Activated CD8-positive, alpha-beta memory T cell treated with anti-CD3 and anti-CD28 coated beads, Interleukin-2, amount 10 ng/mL, durations not matched to agents 7 days and 5 days (primary cell): ENCODE measurements at regions not wholly inside any gene's neighbourhood (a gene's known extent, or its start where the extent isn't known, plus 50 kb on each side); places are given as distances from the start of the nearest gene placed in this dataset.

Experiments used
- ATAC-seq: fragments of 150-1000 bp; cut with Tn5 transposase; one replicate; pipeline ENCODE4 v1.10.0; 2021; ENCODE audit warnings: moderate library complexity
- CTCF ChIA-PET: fragments of 350-600 bp; sonication (Branson Sonifier 250); formaldehyde crosslinking; loops from one replicate; lab custom pipeline; 2021; ENCODE audit warnings: antibody characterized with exemption; lab: Charles Lee
- DNase-seq: peaks from one replicate; pipeline ENCODE4 v3.0.0-alpha.2; 2020
- H3K27ac Mint-ChIP-seq: one replicate; pipeline ENCODE4 v1.8.0; 2021; ENCODE audit warnings: mild to moderate bottlenecking, mixed read lengths
- H3K27me3 Mint-ChIP-seq: one replicate; pipeline ENCODE4 v1.8.0; 2021; ENCODE audit warnings: mixed read lengths
- H3K36me3 Mint-ChIP-seq: one replicate; pipeline ENCODE4 v1.8.0; 2021; ENCODE audit warnings: mild to moderate bottlenecking, mixed read lengths
- H3K4me1 Mint-ChIP-seq: one replicate; pipeline ENCODE4 v1.8.0; 2021; ENCODE audit warnings: mixed read lengths
- H3K4me3 Mint-ChIP-seq: one replicate; pipeline ENCODE4 v1.8.0; 2021; ENCODE audit warnings: mild to moderate bottlenecking, moderate library complexity, mixed read lengths
- H3K9me3 Mint-ChIP-seq: one replicate; pipeline ENCODE4 v1.8.0; 2022; ENCODE audit warnings: low read depth, mixed read lengths

DNA sequence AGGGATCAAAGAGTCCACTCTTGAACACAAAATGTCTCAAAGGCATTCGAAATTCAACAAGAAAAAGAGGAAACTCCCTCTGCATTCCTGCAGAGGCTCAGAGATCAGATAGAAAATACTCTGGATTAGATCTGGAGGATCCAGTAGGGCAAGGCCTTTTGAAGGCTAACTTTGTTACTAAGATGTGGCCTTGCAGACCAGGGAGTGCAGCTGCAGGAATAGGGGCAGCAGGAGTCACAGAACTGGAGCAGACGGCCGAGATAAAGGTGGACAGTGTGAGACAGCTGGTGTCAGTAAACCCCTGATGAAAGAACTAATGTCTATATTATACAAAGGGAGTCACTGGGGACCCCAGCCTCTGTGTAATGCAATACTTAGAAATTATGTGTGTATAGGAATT lies 84.5 kb upstream of the PLSCR4 start:
- CTCF ChIA-PET: no interaction called here
- Mint-ChIP-seq H3K36me3 (no peaks in the 10 kb centered on the region), H3K27me3 (no peaks in the 10 kb centered on the region), H3K4me1 (no peaks in the 10 kb centered on the region), H3K27ac (no peak overlapping the region), H3K9me3 (no peaks in the 10 kb centered on the region), H3K4me3 (no peak overlapping the region)
- DNase-seq (no peak), ATAC-seq (no peak)

DNA sequence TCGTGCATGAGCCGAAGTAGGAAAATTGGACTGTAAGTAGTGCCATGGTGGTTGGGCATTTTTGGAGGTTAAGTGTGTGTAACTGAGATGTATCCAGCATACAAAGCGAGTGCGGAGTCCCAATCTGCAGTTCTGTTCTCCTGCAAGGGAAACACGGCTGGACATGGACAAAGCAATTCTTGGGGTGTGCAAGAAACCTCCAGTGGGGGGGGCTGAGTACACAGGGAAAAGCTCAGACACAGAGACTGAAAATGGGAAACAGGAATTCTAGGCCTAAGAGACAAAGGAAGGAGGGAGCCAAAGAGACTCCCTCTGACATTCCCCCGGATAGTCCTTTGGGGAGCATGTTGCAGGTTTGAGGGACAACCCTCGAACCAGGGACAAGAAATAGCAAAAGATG lies 83.2 kb upstream of the PLSCR4 start:
- CTCF ChIA-PET: no interaction called here
- H3K27me3 Mint-ChIP-seq: peaks cover 2% of the 10 kb centered on the region
- H3K27ac Mint-ChIP-seq: no peak overlapping the region
- no peaks in the 10 kb centered on the region for H3K9me3 Mint-ChIP-seq
- H3K36me3 Mint-ChIP-seq: no peaks in the 10 kb centered on the region
- no peak for ATAC-seq
- no peak for DNase-seq
- H3K4me3 Mint-ChIP-seq: no peak overlapping the region
- H3K4me1 Mint-ChIP-seq: no peaks in the 10 kb centered on the region

DNA sequence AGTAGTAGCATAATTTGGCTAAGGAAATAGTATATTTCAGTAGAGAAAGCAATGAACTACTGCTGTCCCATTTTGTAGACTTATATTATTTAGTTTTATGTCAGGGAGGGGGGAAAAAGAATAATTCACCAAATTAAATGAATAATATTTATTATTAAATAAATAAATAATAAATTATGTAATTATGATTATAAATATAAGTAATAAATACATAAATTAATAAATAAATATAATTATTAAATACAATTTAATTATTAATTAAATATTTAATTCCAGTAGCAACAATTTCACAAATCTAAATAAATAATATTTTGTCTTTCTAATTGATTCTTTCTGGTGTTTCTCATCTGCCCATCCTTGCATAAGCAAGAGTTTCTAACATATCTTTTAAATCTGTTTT lies 81.1 kb upstream of the PLSCR4 start:
- Mint-ChIP-seq H3K4me1 (no peaks in the 10 kb centered on the region), H3K36me3 (no peaks in the 10 kb centered on the region), H3K27ac (no peak overlapping the region), H3K4me3 (no peak overlapping the region), H3K9me3 (no peaks in the 10 kb centered on the region), H3K27me3 (peaks cover 2% of the 10 kb centered on the region)
- CTCF ChIA-PET: no interaction called here
- ATAC-seq (no peak), DNase-seq (no peak)

DNA sequence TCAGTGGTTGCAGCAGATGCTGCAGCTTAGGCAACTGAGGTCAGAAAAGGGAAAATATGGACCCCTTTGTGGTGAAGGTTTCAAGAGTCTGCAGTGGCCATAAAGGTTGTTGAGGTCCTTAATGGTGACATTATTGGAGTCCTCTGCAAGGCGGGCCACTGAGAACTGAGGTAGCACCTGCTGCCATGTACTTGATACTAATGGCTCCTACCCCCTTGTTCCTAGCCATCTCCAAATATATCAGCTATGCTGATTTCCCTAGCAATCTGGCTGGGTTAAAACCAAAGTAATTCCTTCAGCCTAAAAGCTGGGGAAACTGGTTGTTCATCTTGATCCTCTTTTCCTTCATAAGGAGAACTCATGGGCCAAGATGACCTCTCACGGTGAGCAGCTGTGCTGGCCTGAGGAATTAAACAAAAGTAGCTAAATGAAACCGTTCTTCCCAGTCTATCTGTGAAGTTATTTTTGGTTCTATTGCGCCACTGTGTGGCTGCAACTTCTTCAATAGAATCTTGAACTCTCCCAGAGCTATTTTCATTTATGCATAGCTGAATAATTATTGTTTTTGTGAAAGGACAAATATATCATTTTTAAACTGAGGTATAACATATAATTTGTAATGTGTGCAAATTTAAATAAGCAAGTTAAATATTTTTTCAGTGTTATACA lies 76.1 kb upstream of the PLSCR4 start:
- Mint-ChIP-seq H3K9me3 (no peaks in the 10 kb centered on the region), H3K4me1 (no peaks in the 10 kb centered on the region), H3K27ac (no peak overlapping the region), H3K36me3 (no peaks in the 10 kb centered on the region), H3K4me3 (no peak overlapping the region), H3K27me3 (peaks cover 2% of the 10 kb centered on the region)
- no peak for ATAC-seq
- CTCF ChIA-PET: interaction anchor here (1.0 to 1.3 kb wide), 3 partner anchors 137 to 262 kb away, joined by 3 to 9 read pairs (median 6); no protein-coding TSS in a partner anchor
- DNase-seq: no peak

DNA sequence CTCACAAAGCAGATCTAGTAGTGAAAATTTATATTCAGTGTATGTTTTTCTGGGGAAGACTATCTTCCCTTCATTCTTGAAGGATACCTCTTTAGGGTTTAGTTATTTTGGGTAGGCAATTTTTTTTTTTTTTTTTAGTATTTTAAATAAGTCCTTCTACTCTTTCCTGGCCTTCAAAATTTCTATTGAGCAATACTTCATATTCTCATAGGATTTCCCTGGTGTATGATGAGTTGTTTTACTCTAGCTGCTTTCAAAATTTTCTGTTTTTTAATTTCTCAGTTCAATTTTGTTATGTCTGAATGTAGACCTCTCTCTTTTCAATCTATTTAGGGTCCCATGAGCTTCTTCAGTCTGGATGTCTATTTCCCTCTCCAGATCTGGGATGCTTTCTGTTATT lies 74.3 kb upstream of the PLSCR4 start:
- Mint-ChIP-seq H3K36me3 (no peaks in the 10 kb centered on the region), H3K4me1 (no peaks in the 10 kb centered on the region), H3K27ac (no peak overlapping the region), H3K27me3 (peaks cover 3% of the 10 kb centered on the region), H3K9me3 (no peaks in the 10 kb centered on the region), H3K4me3 (no peak overlapping the region)
- CTCF ChIA-PET: no interaction called here
- no peak for ATAC-seq
- DNase-seq: no peak

DNA sequence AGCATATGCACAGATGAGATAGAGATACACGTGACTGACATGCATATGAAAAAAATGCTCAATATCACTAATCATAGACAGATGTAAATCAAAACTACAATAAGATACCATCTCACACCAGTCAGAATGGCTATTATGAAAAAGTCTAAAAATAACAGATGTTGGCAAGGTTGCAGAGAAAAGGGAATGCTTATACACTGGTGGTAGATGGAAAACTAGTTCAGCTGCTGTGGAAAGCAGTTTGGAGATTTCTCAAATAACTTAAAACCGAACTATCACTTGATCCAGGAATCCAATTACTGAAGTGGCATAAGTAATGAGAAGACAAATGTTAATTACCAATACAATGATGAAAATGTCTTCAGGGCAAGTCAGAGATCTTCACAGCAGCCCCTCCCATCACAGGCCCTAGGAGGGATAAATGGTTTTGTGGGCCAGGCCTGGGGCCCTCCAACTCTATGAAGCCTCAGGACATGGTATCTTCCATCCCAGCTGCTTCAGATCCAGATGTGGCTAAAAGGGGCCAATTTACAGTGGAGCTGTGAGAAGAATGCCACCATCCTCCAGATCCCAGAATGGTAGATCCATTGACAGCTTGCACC lies 71.4 kb upstream of the PLSCR4 start:
- CTCF ChIA-PET: no interaction called here
- ATAC-seq (no peak), DNase-seq (no peak)
- H3K36me3 Mint-ChIP-seq: no peaks in the 10 kb centered on the region
- peaks cover 2% of the 10 kb centered on the region for H3K27me3 Mint-ChIP-seq
- no peak overlapping the region for H3K4me3 Mint-ChIP-seq
- H3K4me1 Mint-ChIP-seq: no peaks in the 10 kb centered on the region
- no peak overlapping the region for H3K27ac Mint-ChIP-seq
- H3K9me3 Mint-ChIP-seq: no peaks in the 10 kb centered on the region

DNA sequence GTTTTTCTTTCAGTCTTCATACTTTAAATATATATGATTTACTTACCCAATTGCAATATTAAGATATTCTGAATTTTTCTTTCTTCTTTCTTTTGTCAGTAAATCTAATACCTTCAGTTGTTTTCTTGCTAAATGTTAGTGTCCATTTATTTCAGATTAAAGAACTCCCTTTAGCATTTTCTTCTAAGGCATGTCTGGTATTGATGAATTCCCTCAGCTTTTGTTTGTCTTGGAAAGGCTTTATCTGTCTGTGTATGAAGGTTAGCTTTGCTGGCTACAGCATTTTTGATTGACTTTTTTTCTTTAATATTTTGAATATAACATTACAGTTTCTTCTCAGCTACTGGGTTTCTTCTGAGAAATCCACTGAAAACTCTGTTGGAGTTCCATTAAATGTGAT lies 64.0 kb upstream of the PLSCR4 start:
- CTCF ChIA-PET: no interaction called here
- no peaks in the 10 kb centered on the region for H3K27me3 Mint-ChIP-seq

DNA sequence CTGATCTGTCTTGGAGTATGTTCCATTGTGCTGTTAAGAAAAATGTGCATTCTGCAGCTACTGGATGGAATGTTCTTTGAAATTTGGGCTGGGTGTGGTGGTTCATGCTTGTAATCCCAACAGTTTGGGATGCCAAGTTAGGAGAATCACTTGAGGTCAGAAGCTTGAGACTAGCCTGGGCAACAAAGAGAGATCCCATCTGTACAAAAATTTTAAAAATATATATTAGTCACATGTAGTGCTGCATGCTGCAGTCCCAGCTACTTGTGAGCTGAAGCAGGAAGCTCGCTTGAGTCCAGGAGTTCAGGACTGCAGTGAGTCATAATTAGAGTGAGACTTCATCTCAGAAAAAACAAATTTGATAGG lies 62.8 kb upstream of the PLSCR4 start:
- CTCF ChIA-PET: no interaction called here
- ATAC-seq: no peak

More for the DNA sequence above, 64.0 kb upstream of the PLSCR4 start:
- Mint-ChIP-seq H3K4me1 (no peaks in the 10 kb centered on the region), H3K4me3 (no peak overlapping the region), H3K36me3 (no peaks in the 10 kb centered on the region), H3K9me3 (no peaks in the 10 kb centered on the region), H3K27ac (no peak overlapping the region)
- ATAC-seq: no peak
- DNase-seq: no peak

DNA sequence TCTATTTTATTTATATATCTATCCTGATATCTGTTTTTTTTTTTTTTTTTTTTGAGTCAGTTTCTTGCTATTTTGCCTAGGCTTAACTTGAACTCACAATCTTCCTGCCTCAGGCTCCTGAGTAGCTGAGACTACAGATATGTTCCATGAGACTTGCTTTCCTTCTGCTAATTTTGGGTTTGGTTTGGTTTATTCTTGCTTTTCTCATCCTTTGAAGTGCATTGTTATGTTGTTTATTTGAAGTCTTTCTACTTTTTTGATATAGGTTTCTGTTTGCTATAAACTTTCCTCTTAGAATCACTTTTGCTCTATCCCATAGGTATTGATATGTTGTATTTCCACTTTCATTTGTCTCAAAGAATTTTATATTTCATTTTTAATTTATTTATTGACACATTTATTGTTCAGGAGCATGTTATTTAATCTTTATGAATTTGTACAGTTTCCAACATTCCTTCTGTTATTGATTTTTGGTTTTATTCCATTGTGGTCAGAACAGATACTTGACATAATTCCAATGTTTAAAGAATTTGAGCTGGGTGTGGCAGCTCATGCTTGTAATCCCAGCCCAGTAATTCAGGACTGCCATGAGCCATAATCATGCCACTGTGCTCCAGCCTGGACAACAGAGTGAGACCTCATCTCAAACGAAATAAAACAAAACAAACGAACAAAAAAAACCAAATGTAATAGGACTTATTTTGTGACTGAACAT lies 62.3 kb upstream of the PLSCR4 start:
- Mint-ChIP-seq H3K36me3 (no peaks in the 10 kb centered on the region), H3K4me1 (no peaks in the 10 kb centered on the region), H3K4me3 (no peak overlapping the region), H3K27me3 (no peaks in the 10 kb centered on the region), H3K9me3 (no peaks in the 10 kb centered on the region), H3K27ac (no peak overlapping the region)
- CTCF ChIA-PET: no interaction called here
- ATAC-seq: no peak
- DNase-seq: no peak

More for the DNA sequence above, 62.8 kb upstream of the PLSCR4 start:
- no peak for DNase-seq
- H3K9me3 Mint-ChIP-seq: no peaks in the 10 kb centered on the region
- no peak overlapping the region for H3K4me3 Mint-ChIP-seq
- H3K4me1 Mint-ChIP-seq: no peaks in the 10 kb centered on the region
- H3K36me3 Mint-ChIP-seq: no peaks in the 10 kb centered on the region
- no peak overlapping the region for H3K27ac Mint-ChIP-seq
- H3K27me3 Mint-ChIP-seq: no peaks in the 10 kb centered on the region

DNA sequence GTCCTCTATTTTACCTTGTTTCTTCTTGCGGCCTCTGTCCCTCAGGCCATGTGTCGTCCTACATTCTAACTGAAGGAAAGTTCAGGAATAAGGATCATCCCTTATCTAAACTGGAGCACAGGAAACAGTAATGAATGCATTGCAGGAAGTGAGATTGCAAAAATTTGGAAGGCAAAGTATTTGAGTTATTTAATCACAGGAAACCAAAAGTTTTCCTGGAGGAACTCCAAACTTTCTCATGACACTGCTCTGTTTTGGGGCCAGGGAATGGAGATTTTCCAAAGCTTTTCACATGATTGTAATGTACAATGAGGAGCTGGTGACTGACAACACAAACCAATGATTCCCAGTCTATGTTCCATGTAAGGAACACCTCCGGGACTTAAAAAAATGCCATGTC lies 57.8 kb upstream of the PLSCR4 start:
- DNase-seq (no peak), ATAC-seq (no peak)
- no peak overlapping the region for H3K27ac Mint-ChIP-seq
- H3K27me3 Mint-ChIP-seq: no peaks in the 10 kb centered on the region
- no peaks in the 10 kb centered on the region for H3K4me1 Mint-ChIP-seq
- H3K9me3 Mint-ChIP-seq: no peaks in the 10 kb centered on the region
- no peaks in the 10 kb centered on the region for H3K36me3 Mint-ChIP-seq
- CTCF ChIA-PET: no interaction called here
- no peak overlapping the region for H3K4me3 Mint-ChIP-seq

DNA sequence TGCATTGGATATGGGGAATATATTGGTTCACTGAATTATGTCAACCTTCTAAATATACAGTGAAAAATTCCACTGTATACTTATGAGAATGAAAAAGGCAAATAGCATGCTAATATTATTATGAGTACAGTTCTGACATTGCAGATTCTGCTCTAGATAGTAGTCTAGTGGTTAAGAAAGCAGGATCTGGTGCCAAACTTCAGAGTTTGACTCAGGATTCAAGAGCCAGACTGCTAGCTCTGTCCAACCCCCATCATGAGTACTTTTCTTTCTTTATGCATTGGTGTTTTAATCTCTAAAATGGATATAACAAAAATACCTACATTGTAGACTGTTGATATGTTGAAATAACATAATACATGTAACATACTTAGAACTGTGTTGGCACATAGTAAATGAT lies 57.3 kb upstream of the PLSCR4 start:
- DNase-seq: no peak
- H3K36me3 Mint-ChIP-seq: no peaks in the 10 kb centered on the region
- ATAC-seq: no peak
- CTCF ChIA-PET: no interaction called here
- no peaks in the 10 kb centered on the region for H3K27me3 Mint-ChIP-seq
- H3K4me1 Mint-ChIP-seq: no peaks in the 10 kb centered on the region
- H3K4me3 Mint-ChIP-seq: no peak overlapping the region
- no peaks in the 10 kb centered on the region for H3K9me3 Mint-ChIP-seq
- H3K27ac Mint-ChIP-seq: no peak overlapping the region

DNA sequence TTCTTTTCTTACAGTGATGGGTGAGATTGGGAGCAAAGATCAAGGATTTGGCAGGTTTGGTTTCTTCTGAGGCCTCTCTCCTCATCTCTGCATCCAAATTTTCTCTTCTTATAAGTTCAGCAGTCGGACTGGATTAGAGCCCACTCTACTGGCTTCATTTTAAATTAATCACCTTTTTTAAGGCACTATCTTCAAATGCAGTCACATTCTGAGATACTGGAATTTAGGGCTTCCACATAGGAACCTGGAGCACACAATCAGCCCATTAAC lies 56.5 kb upstream of the PLSCR4 start:
- Mint-ChIP-seq H3K27me3 (no peaks in the 10 kb centered on the region), H3K4me1 (no peaks in the 10 kb centered on the region), H3K27ac (no peak overlapping the region), H3K36me3 (no peaks in the 10 kb centered on the region), H3K9me3 (no peaks in the 10 kb centered on the region), H3K4me3 (no peak overlapping the region)
- CTCF ChIA-PET: no interaction called here
- ATAC-seq: no peak
- no peak for DNase-seq

DNA sequence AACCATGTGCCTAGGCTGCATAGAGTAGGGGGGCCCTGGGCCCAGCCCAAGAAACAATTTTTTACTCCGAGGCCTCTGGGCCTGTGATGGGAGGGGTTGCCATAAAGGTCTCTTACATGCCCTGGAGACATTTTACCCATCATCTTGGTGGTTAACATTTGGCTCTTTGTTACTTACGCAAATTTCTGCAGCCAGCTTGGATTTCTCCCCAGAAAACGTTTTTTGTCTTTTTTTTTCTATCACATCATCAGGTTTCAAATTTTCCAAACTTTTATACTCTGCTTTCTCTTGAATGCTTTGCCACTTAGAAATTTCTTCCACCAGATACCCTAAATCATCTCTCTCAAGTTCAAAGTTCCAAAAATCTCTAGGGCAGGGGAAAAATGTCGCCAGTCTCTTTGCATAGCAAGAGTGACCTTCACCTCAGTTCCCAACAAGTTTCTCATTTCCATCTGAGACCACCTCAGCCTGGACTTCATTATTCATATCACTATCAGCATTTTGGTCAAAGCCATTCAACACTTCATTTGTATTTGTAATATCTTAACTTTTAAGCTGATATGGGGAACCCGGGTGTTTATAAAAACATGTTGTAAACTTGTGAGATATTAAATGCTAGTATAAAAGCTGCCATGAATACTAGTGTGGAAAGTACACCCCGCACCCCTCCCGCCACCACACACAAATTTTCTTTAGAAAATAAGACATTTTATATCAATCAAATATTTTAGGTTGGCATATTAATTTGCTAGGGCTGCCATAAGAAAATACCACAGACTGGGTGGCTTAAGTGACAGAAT lies 56.0 kb upstream of the PLSCR4 start:
- Mint-ChIP-seq H3K4me1 (no peaks in the 10 kb centered on the region), H3K9me3 (no peaks in the 10 kb centered on the region), H3K4me3 (no peak overlapping the region), H3K27me3 (no peaks in the 10 kb centered on the region), H3K27ac (no peak overlapping the region), H3K36me3 (no peaks in the 10 kb centered on the region)
- DNase-seq (no peak), ATAC-seq (no peak)
- CTCF ChIA-PET: no interaction called here
